CD14-positive monocyte (primary cell): ENCODE measurements at regions not wholly inside any gene's neighbourhood (a gene's known extent, or its start where the extent isn't known, plus 50 kb on each side); places are given as distances from the start of the nearest gene placed in this dataset.

Source experiments
- DNase-seq, 3 donors: peaks; one replicate each; pipeline ENCODE4 v3.0.0-alpha.2; 2011 to 2022
- H2AFZ ChIP-seq: 2 replicates; pipeline ENCODE4 v1.6.0; 2012; ENCODE audit warnings: mild to moderate bottlenecking, low read depth, low read length, inconsistent platforms; ENCODE audit not compliant: insufficient read depth, poor library complexity, severe bottlenecking
- H3K27ac ChIP-seq, 2 donors: 1 replicate in 1 of 2; 2 replicates in 1 of 2; pipeline ENCODE4 v1.5.1; 2012 to 2013; ENCODE audit warnings: low read length in 2 of 2, control low read depth in 1 of 2, inconsistent platforms in 1 of 2, low read depth in 1 of 2, mild to moderate bottlenecking in 1 of 2
- H3K27me3 ChIP-seq, 2 donors: one replicate each; pipeline versions ENCODE4 v1.6.0 to v1.6.1; 2011 to 2013; ENCODE audit warnings: low read length in 2 of 2; ENCODE audit not compliant: control insufficient read depth in 2 of 2, insufficient read depth in 2 of 2
- H3K36me3 ChIP-seq, 2 donors: replicated peaks in 1 of 2; 1 replicate in 1 of 2; 2 replicates in 1 of 2; pipeline versions ENCODE4 v1.5.1 to v1.6.1; 2012 to 2013; ENCODE audit warnings: low read length in 2 of 2, control low read depth in 1 of 2, inconsistent platforms in 1 of 2, mild to moderate bottlenecking in 1 of 2; ENCODE audit not compliant: insufficient read depth in 2 of 2, control insufficient read depth in 1 of 2
- H3K4me1 ChIP-seq, 2 donors: 1 replicate in 1 of 2; 2 replicates in 1 of 2; pipeline versions ENCODE4 v1.5.1 to v1.6.1; 2012 to 2013; ENCODE audit warnings: low read length in 2 of 2, control low read depth in 1 of 2, inconsistent platforms in 1 of 2, mild to moderate bottlenecking in 1 of 2, moderate library complexity in 1 of 2; ENCODE audit not compliant: insufficient read depth in 2 of 2, control insufficient read depth in 1 of 2
- H3K4me2 ChIP-seq: replicated peaks from 2 replicates; pipeline ENCODE3; 2012; ENCODE audit warnings: low read length, moderate library complexity, mild to moderate bottlenecking; ENCODE audit not compliant: poor library complexity, severe bottlenecking; ENCODE audit errors: extremely low read depth
- H3K4me3 ChIP-seq, 3 experiments: fragments of 200-600 bp in 1 of 3; sonication (generic) in 1 of 3; replicated peaks in 1 of 3; 1 replicate in 2 of 3; 2 replicates in 1 of 3; pipeline ENCODE4 v1.5.1; 2011 to 2013; ENCODE audit warnings: low read length in 3 of 3, mild to moderate bottlenecking in 3 of 3, control low read depth in 2 of 3, low read depth in 2 of 3, inconsistent platforms in 1 of 3, moderate library complexity in 1 of 3
- H3K79me2 ChIP-seq: 2 replicates; pipeline ENCODE4 v1.6.0; 2012; ENCODE audit warnings: mild to moderate bottlenecking, control low read depth, inconsistent platforms, low read length, moderate library complexity; ENCODE audit not compliant: insufficient read depth
- H3K9ac ChIP-seq: 2 replicates; pipeline ENCODE4 v1.6.0; 2017; ENCODE audit warnings: low read length, mild to moderate bottlenecking; ENCODE audit not compliant: insufficient read depth, poor library complexity, severe bottlenecking
- H3K9me3 ChIP-seq, 2 donors: replicated peaks in 1 of 2; 1 replicate in 1 of 2; 2 replicates in 1 of 2; pipeline versions ENCODE4 v1.5.1 to v1.6.1; 2012 to 2013; ENCODE audit warnings: low read length in 2 of 2, control low read depth in 1 of 2; ENCODE audit not compliant: control insufficient read depth in 1 of 2, insufficient read depth in 1 of 2
- H4K20me1 ChIP-seq: 2 replicates; pipeline ENCODE4 v1.6.0; 2012; ENCODE audit warnings: mild to moderate bottlenecking, low read length, control low read depth, moderate library complexity; ENCODE audit not compliant: insufficient read depth
- H3K27ac Mint-ChIP-seq, 7 donors: one replicate each; pipeline ENCODE4 v1.8.0; 2020; ENCODE audit warnings: mild to moderate bottlenecking in 7 of 7, mixed read lengths in 7 of 7, moderate library complexity in 6 of 7, inconsistent platforms in 2 of 7
- H3K27me3 Mint-ChIP-seq, 3 donors: one replicate each; pipeline ENCODE4 v1.8.0; 2021 to 2022; ENCODE audit warnings: low read depth in 3 of 3, mild to moderate bottlenecking in 3 of 3, mixed read lengths in 3 of 3, moderate library complexity in 3 of 3, inconsistent platforms in 1 of 3
- H3K36me3 Mint-ChIP-seq, 2 donors: one replicate each; pipeline ENCODE4 v1.8.0; 2020; ENCODE audit warnings: mixed read lengths in 2 of 2, inconsistent platforms in 1 of 2, mild to moderate bottlenecking in 1 of 2
- H3K4me1 Mint-ChIP-seq: one replicate; pipeline ENCODE4 v1.8.0; 2020; ENCODE audit warnings: mild to moderate bottlenecking, mixed read lengths
- H3K4me3 Mint-ChIP-seq, 2 donors: one replicate each; pipeline ENCODE4 v1.8.0; 2020; ENCODE audit warnings: mild to moderate bottlenecking in 2 of 2, mixed read lengths in 2 of 2, moderate library complexity in 1 of 2
- H3K9me3 Mint-ChIP-seq, 7 donors: one replicate each; pipeline ENCODE4 v1.8.0; 2020 to 2022; ENCODE audit warnings: mixed read lengths in 7 of 7, mild to moderate bottlenecking in 6 of 7, moderate library complexity in 6 of 7, inconsistent platforms in 2 of 7
- WGBS: methylation state at CpG from one replicate; pipeline ENCODE4 v1.1.5; 2013; ENCODE audit warnings: missing lambda C conversion rate; ENCODE audit not compliant: insufficient coverage; 5-methylcytosine and 5-hydroxymethylcytosine counted together
- intact Hi-C, 2 donors: fragments of 100-400 bp; cut with micrococcal nuclease; formaldehyde crosslinking; loops; one replicate each; pipeline versions ENCODE4 v1.15.0 to v1.15.1; 2023
- TF ChIP-seq, protein P1 (sequence below): fragments of 200-600 bp; IDR thresholded peaks from one replicate; pipeline ENCODE4 v1.8.0; 2022; ENCODE audit warnings: antibody characterized with exemption, mild to moderate bottlenecking

DNA sequence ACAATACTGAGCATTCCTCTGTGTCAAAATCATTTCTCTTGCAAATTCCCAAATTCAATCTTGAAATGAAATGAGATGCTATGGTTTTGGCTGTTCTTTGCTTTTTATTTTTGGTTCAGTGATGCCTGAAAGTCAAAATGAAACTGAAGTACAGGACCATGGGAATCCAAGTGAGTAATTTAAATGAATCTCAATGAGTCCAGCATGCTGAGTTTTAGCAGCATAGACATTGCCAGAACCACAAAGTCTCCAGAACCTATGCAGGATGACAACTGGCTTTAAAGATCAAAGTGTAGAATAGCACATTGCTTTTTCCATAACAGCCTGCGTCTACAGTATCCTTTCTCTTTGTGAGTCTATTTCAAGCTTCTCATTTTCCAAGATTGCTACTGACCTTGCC, 1050.7 kb upstream of the PIK3C3 start:
- Histone ChIP-seq H3K27ac (no peak overlapping the region), H3K4me1 (no peaks in the 10 kb centered on the region), H2AFZ (no peak overlapping the region), H3K9ac (no peak overlapping the region), H3K4me3 (no peak overlapping the region), H3K79me2 (no peaks in the 10 kb centered on the region), H3K27me3 (no peaks in the 10 kb centered on the region), H4K20me1 (no peaks in the 10 kb centered on the region), H3K9me3 (no peaks in the 10 kb centered on the region), H3K4me2 (no peak overlapping the region), H3K36me3 (no peaks in the 10 kb centered on the region)
- intact Hi-C loops: no loop called here
- Mint-ChIP-seq H3K27ac (no peak overlapping the region), H3K9me3 (peaks cover 0 to 3% (median 0%) of the 10 kb centered on the region in 7 donors), H3K36me3 (no peaks in the 10 kb centered on the region), H3K27me3 (no peaks in the 10 kb centered on the region), H3K4me1 (no peaks in the 10 kb centered on the region), H3K4me3 (no peak overlapping the region)
- TF ChIP-seq, protein P1, sequence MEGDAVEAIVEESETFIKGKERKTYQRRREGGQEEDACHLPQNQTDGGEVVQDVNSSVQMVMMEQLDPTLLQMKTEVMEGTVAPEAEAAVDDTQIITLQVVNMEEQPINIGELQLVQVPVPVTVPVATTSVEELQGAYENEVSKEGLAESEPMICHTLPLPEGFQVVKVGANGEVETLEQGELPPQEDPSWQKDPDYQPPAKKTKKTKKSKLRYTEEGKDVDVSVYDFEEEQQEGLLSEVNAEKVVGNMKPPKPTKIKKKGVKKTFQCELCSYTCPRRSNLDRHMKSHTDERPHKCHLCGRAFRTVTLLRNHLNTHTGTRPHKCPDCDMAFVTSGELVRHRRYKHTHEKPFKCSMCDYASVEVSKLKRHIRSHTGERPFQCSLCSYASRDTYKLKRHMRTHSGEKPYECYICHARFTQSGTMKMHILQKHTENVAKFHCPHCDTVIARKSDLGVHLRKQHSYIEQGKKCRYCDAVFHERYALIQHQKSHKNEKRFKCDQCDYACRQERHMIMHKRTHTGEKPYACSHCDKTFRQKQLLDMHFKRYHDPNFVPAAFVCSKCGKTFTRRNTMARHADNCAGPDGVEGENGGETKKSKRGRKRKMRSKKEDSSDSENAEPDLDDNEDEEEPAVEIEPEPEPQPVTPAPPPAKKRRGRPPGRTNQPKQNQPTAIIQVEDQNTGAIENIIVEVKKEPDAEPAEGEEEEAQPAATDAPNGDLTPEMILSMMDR: no peak
- no CpG with 5 or more reads among the region's 1 CpG for WGBS
- no peak for DNase-seq

DNA sequence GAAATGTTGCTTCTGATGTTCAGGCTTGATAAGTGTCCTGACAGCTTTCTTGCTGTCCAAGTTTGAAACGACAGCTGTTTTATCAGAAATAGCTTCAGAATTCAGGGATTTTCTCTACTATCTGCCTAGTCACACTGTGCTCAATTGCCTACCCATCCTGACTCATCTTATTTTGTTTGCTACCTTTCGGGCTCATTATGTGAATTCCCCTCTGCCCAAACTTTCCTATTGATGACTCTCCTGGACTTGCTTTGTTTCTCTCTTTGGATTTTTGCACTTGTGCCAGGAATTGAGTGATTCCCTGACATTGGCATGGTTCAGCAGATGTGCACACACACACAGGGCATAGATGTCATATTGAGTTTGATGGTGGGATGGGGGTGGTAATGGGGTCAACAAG, 1052.6 kb upstream of the PIK3C3 start:
- Histone ChIP-seq H3K27ac (no peak overlapping the region), H3K4me3 (no peak overlapping the region), H4K20me1 (no peaks in the 10 kb centered on the region), H3K27me3 (no peaks in the 10 kb centered on the region), H3K4me1 (no peaks in the 10 kb centered on the region), H3K79me2 (no peaks in the 10 kb centered on the region), H3K4me2 (no peak overlapping the region), H3K9me3 (no peaks in the 10 kb centered on the region), H3K9ac (no peak overlapping the region), H2AFZ (no peak overlapping the region), H3K36me3 (no peaks in the 10 kb centered on the region)
- Mint-ChIP-seq H3K27me3 (no peaks in the 10 kb centered on the region), H3K9me3 (peaks cover 0 to 3% (median 0%) of the 10 kb centered on the region in 7 donors), H3K27ac (no peak overlapping the region), H3K4me1 (no peaks in the 10 kb centered on the region), H3K4me3 (no peak overlapping the region), H3K36me3 (no peaks in the 10 kb centered on the region)
- intact Hi-C loops: no loop called here
- TF ChIP-seq, protein P1: no peak
- no peak for DNase-seq
- WGBS: 80% methylated on average over 1 of the region's 2 CpGs
